NCI-H187 treated with DMSO at 0.1 percent for 48 hours (cell line): ENCODE measurements at regions not wholly inside any gene's neighbourhood (a gene's known extent, or its start where the extent isn't known, plus 50 kb on each side); places are given as distances from the start of the nearest gene placed in this dataset.

Source experiments
- DNase-seq: peaks from one replicate; lab custom pipeline; 2025; lab: John Stamatoyannopoulos, UW

GRCh38 chr2:88283886-88284592 is 113.9 kb downstream of the THNSL2 start:
- DNase-seq: no peak

- no peak for DNase-seq
Observed at GRCh38 chr2:88281302-88282217, 111.4 kb downstream of the THNSL2 start.

- no peak for DNase-seq
Observed at GRCh38 chr2:88269836-88270235, 99.7 kb downstream of the THNSL2 start.

GRCh38 chr2:88265352-88266303 is 95.5 kb downstream of the THNSL2 start:
- DNase-seq: no peak

- no peak for DNase-seq
Observed at GRCh38 chr2:88263861-88264260, 93.7 kb downstream of the THNSL2 start.

- no peak for DNase-seq
Observed at GRCh38 chr2:88261725-88262124, 91.6 kb downstream of the THNSL2 start.

- no peak for DNase-seq
Observed at GRCh38 chr2:88258208-88258607, 88.1 kb downstream of the THNSL2 start.

GRCh38 chr2:88254437-88255091 is 84.4 kb downstream of the THNSL2 start:
- DNase-seq: no peak

- no peak for DNase-seq
Observed at GRCh38 chr2:88253997-88254396, 83.9 kb downstream of the THNSL2 start.

- no peak for DNase-seq
Observed at GRCh38 chr2:88253375-88253774, 83.2 kb downstream of the THNSL2 start.

GRCh38 chr2:88252646-88253045 is 82.5 kb downstream of the THNSL2 start:
- DNase-seq: no peak

GRCh38 chr2:88252111-88252510 is 82.0 kb downstream of the THNSL2 start:
- DNase-seq: no peak

GRCh38 chr2:88250404-88250803 is 80.3 kb downstream of the THNSL2 start:
- no peak for DNase-seq

GRCh38 chr2:88248280-88248828 is 78.2 kb downstream of the THNSL2 start:
- DNase-seq: no peak

- DNase-seq: no peak
Observed at GRCh38 chr2:88247531-88247930, 77.4 kb downstream of the THNSL2 start.

- no peak for DNase-seq
Observed at GRCh38 chr2:88245109-88245508, 75.0 kb downstream of the THNSL2 start.

GRCh38 chr2:88239781-88240180 is 69.6 kb downstream of the THNSL2 start:
- no peak for DNase-seq

- DNase-seq: no peak
Observed at GRCh38 chr2:88236666-88237065, 66.5 kb downstream of the THNSL2 start.
